ENCODE measurements at regions not wholly inside any gene's neighbourhood (a gene's known extent, or its start where the extent isn't known, plus 50 kb on each side); places are given as distances from the start of the nearest gene placed in this dataset.

GRCh38 chr11:107198490-107199007 is 180.3 kb upstream of the GUCY1A2 start:
- no peaks in the 10 kb centered on the region for H3K4me1 Mint-ChIP-seq (ENCODE audit: low read depth)
- no peak overlapping the region for H3K27ac Mint-ChIP-seq
- H3K4me3 Mint-ChIP-seq, result no peak overlapping the region
- no peaks in the 10 kb centered on the region for H3K27me3 Mint-ChIP-seq (ENCODE audit: low read depth)
- H3K9me3 Mint-ChIP-seq, result peaks cover 9% of the 10 kb centered on the region
- DNase-seq (ENCODE audit: low spot score), result no peak
- no peaks in the 10 kb centered on the region for H3K36me3 Mint-ChIP-seq (ENCODE audit: low read depth)

- H3K36me3 Mint-ChIP-seq (ENCODE audit: low read depth), result no peaks in the 10 kb centered on the region
- no peaks in the 10 kb centered on the region for H3K27me3 Mint-ChIP-seq (ENCODE audit: low read depth)
- DNase-seq (ENCODE audit: low spot score), result no peak
- no peak overlapping the region for H3K4me3 Mint-ChIP-seq
- peaks cover 9% of the 10 kb centered on the region for H3K9me3 Mint-ChIP-seq
- H3K4me1 Mint-ChIP-seq (ENCODE audit: low read depth), result no peaks in the 10 kb centered on the region
- H3K27ac Mint-ChIP-seq, result no peak overlapping the region
Measured at GRCh38 chr11:107197932-107198331, 179.7 kb upstream of the GUCY1A2 start.

- H3K36me3 Mint-ChIP-seq (ENCODE audit: low read depth), result no peaks in the 10 kb centered on the region
- peaks cover 9% of the 10 kb centered on the region for H3K9me3 Mint-ChIP-seq
- H3K27ac Mint-ChIP-seq, result no peak overlapping the region
- DNase-seq (ENCODE audit: low spot score), result no peak
- H3K4me1 Mint-ChIP-seq (ENCODE audit: low read depth), result no peaks in the 10 kb centered on the region
- H3K4me3 Mint-ChIP-seq, result no peak overlapping the region
- no peaks in the 10 kb centered on the region for H3K27me3 Mint-ChIP-seq (ENCODE audit: low read depth)
Measured at GRCh38 chr11:107196732-107197131, 178.5 kb upstream of the GUCY1A2 start.

GRCh38 chr11:107184986-107185385 is 166.7 kb upstream of the GUCY1A2 start:
- H3K36me3 Mint-ChIP-seq (ENCODE audit: low read depth), result no peaks in the 10 kb centered on the region
- no peaks in the 10 kb centered on the region for H3K9me3 Mint-ChIP-seq
- no peak for DNase-seq (ENCODE audit: low spot score)
- H3K4me3 Mint-ChIP-seq, result no peak overlapping the region
- no peaks in the 10 kb centered on the region for H3K4me1 Mint-ChIP-seq (ENCODE audit: low read depth)
- no peak overlapping the region for H3K27ac Mint-ChIP-seq
- H3K27me3 Mint-ChIP-seq (ENCODE audit: low read depth), result no peaks in the 10 kb centered on the region

GRCh38 chr11:107183953-107184352 is 165.7 kb upstream of the GUCY1A2 start:
- no peak for DNase-seq (ENCODE audit: low spot score)
- H3K27ac Mint-ChIP-seq, result no peak overlapping the region
- H3K27me3 Mint-ChIP-seq (ENCODE audit: low read depth), result no peaks in the 10 kb centered on the region
- H3K9me3 Mint-ChIP-seq, result no peaks in the 10 kb centered on the region
- H3K36me3 Mint-ChIP-seq (ENCODE audit: low read depth), result no peaks in the 10 kb centered on the region
- H3K4me1 Mint-ChIP-seq (ENCODE audit: low read depth), result no peaks in the 10 kb centered on the region
- H3K4me3 Mint-ChIP-seq, result no peak overlapping the region

GRCh38 chr11:107182978-107183377 is 164.7 kb upstream of the GUCY1A2 start:
- H3K9me3 Mint-ChIP-seq, result peaks cover 2% of the 10 kb centered on the region
- no peak overlapping the region for H3K4me3 Mint-ChIP-seq

GRCh38 chr11:107180236-107180635 is 162.0 kb upstream of the GUCY1A2 start:
- peaks cover 5% of the 10 kb centered on the region for H3K9me3 Mint-ChIP-seq
- H3K4me3 Mint-ChIP-seq, result no peak overlapping the region
- no peaks in the 10 kb centered on the region for H3K36me3 Mint-ChIP-seq (ENCODE audit: low read depth)
- no peaks in the 10 kb centered on the region for H3K27me3 Mint-ChIP-seq (ENCODE audit: low read depth)
- no peaks in the 10 kb centered on the region for H3K4me1 Mint-ChIP-seq (ENCODE audit: low read depth)
- DNase-seq (ENCODE audit: low spot score), result no peak
- no peak overlapping the region for H3K27ac Mint-ChIP-seq

More at GRCh38 chr11:107182978-107183377, 164.7 kb upstream of the GUCY1A2 start:
- no peaks in the 10 kb centered on the region for H3K27me3 Mint-ChIP-seq (ENCODE audit: low read depth)
- H3K4me1 Mint-ChIP-seq (ENCODE audit: low read depth), result no peaks in the 10 kb centered on the region
- DNase-seq (ENCODE audit: low spot score), result no peak
- no peak overlapping the region for H3K27ac Mint-ChIP-seq
- no peaks in the 10 kb centered on the region for H3K36me3 Mint-ChIP-seq (ENCODE audit: low read depth)

GRCh38 chr11:107179829-107180228 is 161.6 kb upstream of the GUCY1A2 start:
- Mint-ChIP-seq H3K27me3 (ENCODE audit: low read depth) (no peaks in the 10 kb centered on the region), H3K4me3 (no peak overlapping the region), H3K4me1 (ENCODE audit: low read depth) (no peaks in the 10 kb centered on the region), H3K9me3 (peaks cover 5% of the 10 kb centered on the region), H3K27ac (no peak overlapping the region), H3K36me3 (ENCODE audit: low read depth) (no peaks in the 10 kb centered on the region)
- DNase-seq (ENCODE audit: low spot score), result no peak

GRCh38 chr11:107177106-107177477 is 158.8 kb upstream of the GUCY1A2 start:
- Mint-ChIP-seq H3K27me3 (ENCODE audit: low read depth) (no peaks in the 10 kb centered on the region), H3K4me3 (no peak overlapping the region), H3K9me3 (peaks cover 8% of the 10 kb centered on the region), H3K4me1 (ENCODE audit: low read depth) (no peaks in the 10 kb centered on the region), H3K36me3 (ENCODE audit: low read depth) (no peaks in the 10 kb centered on the region), H3K27ac (no peak overlapping the region)
- DNase-seq (ENCODE audit: low spot score), result no peak

GRCh38 chr11:107176148-107177105 is 158.2 kb upstream of the GUCY1A2 start:
- Mint-ChIP-seq H3K27ac (no peak overlapping the region), H3K27me3 (ENCODE audit: low read depth) (no peaks in the 10 kb centered on the region), H3K4me3 (no peak overlapping the region), H3K9me3 (peaks cover 8% of the 10 kb centered on the region), H3K4me1 (ENCODE audit: low read depth) (no peaks in the 10 kb centered on the region), H3K36me3 (ENCODE audit: low read depth) (no peaks in the 10 kb centered on the region)
- no peak for DNase-seq (ENCODE audit: low spot score)

- H3K27me3 Mint-ChIP-seq (ENCODE audit: low read depth), result no peaks in the 10 kb centered on the region
- H3K27ac Mint-ChIP-seq, result no peak overlapping the region
- no peak overlapping the region for H3K4me3 Mint-ChIP-seq
- H3K36me3 Mint-ChIP-seq (ENCODE audit: low read depth), result no peaks in the 10 kb centered on the region
- H3K9me3 Mint-ChIP-seq, result peaks cover 14% of the 10 kb centered on the region
- H3K4me1 Mint-ChIP-seq (ENCODE audit: low read depth), result no peaks in the 10 kb centered on the region
- DNase-seq (ENCODE audit: low spot score), result no peak
Measured at GRCh38 chr11:107174856-107175255, 156.6 kb upstream of the GUCY1A2 start.

- no peaks in the 10 kb centered on the region for H3K36me3 Mint-ChIP-seq (ENCODE audit: low read depth)
- no peak for DNase-seq (ENCODE audit: low spot score)
- no peak overlapping the region for H3K27ac Mint-ChIP-seq
- no peaks in the 10 kb centered on the region for H3K4me1 Mint-ChIP-seq (ENCODE audit: low read depth)
- no peak overlapping the region for H3K4me3 Mint-ChIP-seq
- no peaks in the 10 kb centered on the region for H3K27me3 Mint-ChIP-seq (ENCODE audit: low read depth)
- H3K9me3 Mint-ChIP-seq, result peaks cover 12% of the 10 kb centered on the region
Measured at GRCh38 chr11:107172996-107173395, 154.7 kb upstream of the GUCY1A2 start.

GRCh38 chr11:107157809-107158187 is 139.5 kb upstream of the GUCY1A2 start:
- H3K4me1 Mint-ChIP-seq (ENCODE audit: low read depth), result no peaks in the 10 kb centered on the region
- H3K9me3 Mint-ChIP-seq, result no peaks in the 10 kb centered on the region
- no peak overlapping the region for H3K27ac Mint-ChIP-seq
- H3K27me3 Mint-ChIP-seq (ENCODE audit: low read depth), result no peaks in the 10 kb centered on the region
- H3K4me3 Mint-ChIP-seq, result no peak overlapping the region
- no peak for DNase-seq (ENCODE audit: low spot score)
- no peaks in the 10 kb centered on the region for H3K36me3 Mint-ChIP-seq (ENCODE audit: low read depth)

- no peaks in the 10 kb centered on the region for H3K4me1 Mint-ChIP-seq (ENCODE audit: low read depth)
- no peak overlapping the region for H3K27ac Mint-ChIP-seq
- no peaks in the 10 kb centered on the region for H3K36me3 Mint-ChIP-seq (ENCODE audit: low read depth)
- no peaks in the 10 kb centered on the region for H3K27me3 Mint-ChIP-seq (ENCODE audit: low read depth)
- no peak overlapping the region for H3K4me3 Mint-ChIP-seq
- H3K9me3 Mint-ChIP-seq, result no peaks in the 10 kb centered on the region
- DNase-seq (ENCODE audit: low spot score), result no peak
Measured at GRCh38 chr11:107157146-107157808, 139.0 kb upstream of the GUCY1A2 start.

Measured in T-helper 2 cell treated with Interferon-gamma antibody and Interleukin-4, amounts not matched to agents 5 μg/mL and 100 μg/mL, for 36 hours (primary cell).